Osteoblast (primary cell): ENCODE measurements at regions not wholly inside any gene's neighbourhood (a gene's known extent, or its start where the extent isn't known, plus 50 kb on each side); places are given as distances from the start of the nearest gene placed in this dataset.

Source experiments
- DNase-seq: peaks from one replicate; pipeline ENCODE4 v3.0.0; 2011; ENCODE audit warnings: low spot score, mixed read lengths; ENCODE audit not compliant: insufficient read length; ENCODE audit errors: missing footprints
- H2AFZ ChIP-seq: 2 replicates; pipeline ENCODE4 v1.6.0; 2011; ENCODE audit warnings: mild to moderate bottlenecking, low read length
- H3K27ac ChIP-seq: 2 replicates; pipeline ENCODE4 v1.5.1; 2011; ENCODE audit warnings: mild to moderate bottlenecking, low read depth, low read length, moderate library complexity
- H3K27me3 ChIP-seq: 2 replicates; pipeline ENCODE4 v1.6.0; 2012; ENCODE audit warnings: mild to moderate bottlenecking, control low read depth, inconsistent platforms, low read length, moderate library complexity; ENCODE audit not compliant: insufficient read depth
- H3K36me3 ChIP-seq: 2 replicates; pipeline ENCODE4 v1.5.1; 2011; ENCODE audit warnings: mild to moderate bottlenecking, low read length, control low read depth, moderate library complexity; ENCODE audit not compliant: insufficient read depth
- H3K4me1 ChIP-seq: 2 replicates; pipeline ENCODE4 v1.5.1; 2011; ENCODE audit warnings: mild to moderate bottlenecking, low read length, control low read depth, moderate library complexity; ENCODE audit not compliant: insufficient read depth
- H3K4me2 ChIP-seq: 2 replicates; pipeline ENCODE4 v1.6.0; 2011; ENCODE audit warnings: mild to moderate bottlenecking, low read length; ENCODE audit not compliant: insufficient read depth
- H3K4me3 ChIP-seq: fragments of 200-600 bp; sonication (generic); 3 replicates; pipeline ENCODE4 v1.5.1; 2012; ENCODE audit warnings: mild to moderate bottlenecking, low read length, inconsistent platforms; ENCODE audit not compliant: insufficient read depth
- H3K79me2 ChIP-seq: 2 replicates; pipeline ENCODE4 v1.6.0; 2012; ENCODE audit warnings: mild to moderate bottlenecking, low read length, control low read depth, inconsistent platforms; ENCODE audit not compliant: insufficient read depth
- H3K9me3 ChIP-seq: 2 replicates; pipeline ENCODE4 v1.5.1; 2011; ENCODE audit warnings: low read depth, low read length, control low read depth
- H4K20me1 ChIP-seq: 2 replicates; pipeline ENCODE4 v1.6.0; 2012; ENCODE audit warnings: mild to moderate bottlenecking, low read length, control low read depth; ENCODE audit not compliant: insufficient read depth
- CTCF ChIP-seq: IDR thresholded peaks from 2 replicates; pipeline ENCODE4 v1.5.1; 2011; ENCODE audit warnings: mild to moderate bottlenecking, low read depth, low read length, moderate library complexity; ENCODE audit errors: extremely low read depth

- DNase-seq = no peak
- Histone ChIP-seq H3K36me3 (no peaks in the 10 kb centered on the region), H4K20me1 (no peaks in the 10 kb centered on the region), H3K4me3 (no peak overlapping the region), H3K4me1 (no peaks in the 10 kb centered on the region), H3K9me3 (peaks cover 5% of the 10 kb centered on the region), H3K27ac (no peak overlapping the region), H2AFZ (no peak overlapping the region), H3K4me2 (no peak overlapping the region), H3K79me2 (no peaks in the 10 kb centered on the region), H3K27me3 (no peaks in the 10 kb centered on the region)
- no peak for TF ChIP-seq CTCF
Observed at GRCh38 chr3:3665546-3665945, 133.7 kb upstream of the LRRN1 start.

- Histone ChIP-seq H2AFZ (no peak overlapping the region), H3K4me1 (no peaks in the 10 kb centered on the region), H3K27me3 (no peaks in the 10 kb centered on the region), H3K27ac (no peak overlapping the region), H3K4me2 (no peak overlapping the region), H4K20me1 (no peaks in the 10 kb centered on the region), H3K79me2 (no peaks in the 10 kb centered on the region), H3K4me3 (no peak overlapping the region), H3K9me3 (peaks cover 5% of the 10 kb centered on the region), H3K36me3 (no peaks in the 10 kb centered on the region)
- no peak for DNase-seq
- no peak for TF ChIP-seq CTCF
Observed at GRCh38 chr3:3664935-3665334, 134.3 kb upstream of the LRRN1 start.

GRCh38 chr3:3662610-3663009, 136.6 kb upstream of the LRRN1 start:
- Histone ChIP-seq H3K79me2 (no peaks in the 10 kb centered on the region), H3K27me3 (no peaks in the 10 kb centered on the region), H3K36me3 (no peaks in the 10 kb centered on the region), H3K9me3 (peaks cover 5% of the 10 kb centered on the region), H3K4me1 (no peaks in the 10 kb centered on the region), H3K27ac (no peak overlapping the region), H4K20me1 (no peaks in the 10 kb centered on the region), H3K4me3 (no peak overlapping the region), H2AFZ (no peak overlapping the region), H3K4me2 (no peak overlapping the region)
- no peak for TF ChIP-seq CTCF
- no peak for DNase-seq

GRCh38 chr3:3654916-3655315, 144.3 kb upstream of the LRRN1 start:
- no peak overlapping the region for H3K4me3 ChIP-seq
- H3K4me1 ChIP-seq = no peaks in the 10 kb centered on the region
- H3K4me2 ChIP-seq = no peak overlapping the region
- TF ChIP-seq CTCF = no peak
- H2AFZ ChIP-seq = no peak overlapping the region
- no peaks in the 10 kb centered on the region for H3K27me3 ChIP-seq
- DNase-seq = no peak
- H4K20me1 ChIP-seq = no peaks in the 10 kb centered on the region
- no peaks in the 10 kb centered on the region for H3K79me2 ChIP-seq
- no peak overlapping the region for H3K27ac ChIP-seq
- H3K9me3 ChIP-seq = no peaks in the 10 kb centered on the region
- H3K36me3 ChIP-seq = no peaks in the 10 kb centered on the region
